ENCODE measurements at regions not wholly inside any gene's neighbourhood (a gene's known extent, or its start where the extent isn't known, plus 50 kb on each side); places are given as distances from the start of the nearest gene placed in this dataset.

DNA sequence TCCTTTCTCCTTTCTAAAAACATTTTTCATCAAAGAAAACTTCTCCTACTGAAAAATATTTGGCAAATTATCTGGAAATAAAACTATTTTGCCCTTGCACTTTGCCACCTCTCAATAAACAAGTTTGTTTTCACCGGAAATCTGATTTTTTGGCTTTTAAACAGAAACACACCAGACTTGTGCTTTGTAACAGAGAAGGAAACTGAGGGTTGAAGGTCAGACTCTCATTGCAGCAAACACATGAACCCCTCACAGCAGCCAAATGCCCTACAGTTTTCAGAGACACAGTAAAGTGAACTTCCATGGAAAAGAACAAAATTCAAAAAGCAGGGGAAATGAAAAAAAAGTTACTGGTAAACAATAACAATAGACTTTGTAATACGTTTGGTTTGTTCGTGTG, 95.6 kb upstream of the WDR17 start:
- Histone ChIP-seq H3K27ac (no peak overlapping the region), H3K36me3 (no peaks in the 10 kb centered on the region), H3K9me3 (replicated peaks) (no peaks in the 10 kb centered on the region), H3K4me1 (replicated peaks) (no peaks in the 10 kb centered on the region), H3K27me3 (replicated peaks) (no peaks in the 10 kb centered on the region), H3K4me3 (no peak overlapping the region)
- no peak for DNase-seq (ENCODE audit: low read depth in 1 of 2, low spot score in 2 of 2)

DNA sequence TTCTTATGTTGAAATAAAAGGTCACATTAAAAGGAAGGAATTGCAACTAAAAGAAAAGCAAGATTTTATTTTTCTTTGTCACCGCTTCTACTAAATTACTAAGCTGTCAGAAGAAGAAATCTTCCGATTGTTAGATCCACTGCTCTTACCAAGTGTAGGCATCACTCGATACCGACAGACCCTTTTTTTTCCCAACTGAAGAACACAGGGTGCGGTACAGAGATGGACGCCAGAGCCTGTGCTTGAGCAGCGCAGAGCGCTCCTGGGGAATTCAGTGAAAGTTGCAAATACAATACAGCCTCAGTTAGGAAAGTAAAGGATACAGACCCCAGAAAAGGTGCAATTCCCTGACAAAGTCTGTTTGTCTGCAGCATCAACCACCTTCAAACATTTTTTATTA, 94.9 kb upstream of the WDR17 start:
- Histone ChIP-seq H3K36me3 (no peaks in the 10 kb centered on the region), H3K27me3 (replicated peaks) (no peaks in the 10 kb centered on the region), H3K4me1 (replicated peaks) (no peaks in the 10 kb centered on the region), H3K9me3 (replicated peaks) (no peaks in the 10 kb centered on the region), H3K27ac (no peak overlapping the region), H3K4me3 (no peak overlapping the region)
- no peak for DNase-seq (ENCODE audit: low read depth in 1 of 2, low spot score in 2 of 2)

DNA sequence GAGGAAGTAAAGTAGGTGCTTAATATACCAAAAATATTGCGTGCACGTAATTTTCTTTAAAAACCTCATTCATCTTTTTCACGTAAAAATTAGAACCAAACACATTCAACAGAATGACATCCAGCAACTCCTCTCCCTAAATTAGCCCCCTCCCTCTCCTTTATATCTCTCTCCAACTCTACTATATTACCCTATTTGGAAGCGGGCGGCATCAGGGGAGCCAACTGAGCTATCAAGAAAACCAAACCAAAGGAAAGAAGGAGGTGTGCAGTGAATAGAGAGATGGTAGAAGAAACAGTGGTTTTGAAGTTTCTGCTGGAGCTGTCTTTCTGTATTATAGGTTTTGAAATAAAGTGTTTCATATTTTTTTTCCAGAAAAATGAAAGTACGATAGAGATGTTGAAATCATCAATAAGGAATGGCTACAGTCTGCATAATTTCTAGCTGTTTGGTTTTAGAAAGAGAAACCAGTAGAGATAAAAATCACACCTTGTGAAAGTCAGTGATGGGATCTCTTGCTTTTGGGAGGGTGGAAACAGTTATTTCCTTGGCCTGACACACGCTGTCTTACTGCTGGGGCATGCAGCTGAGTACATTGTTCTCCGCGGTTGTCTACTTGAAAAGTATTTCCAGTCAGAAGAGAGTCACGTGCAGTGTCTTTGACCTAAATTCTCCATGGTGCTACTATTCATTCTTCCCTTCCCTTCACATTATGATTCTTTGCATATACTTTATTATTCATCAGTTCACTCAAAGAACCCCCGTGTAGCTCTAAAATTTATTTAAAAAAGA, 94.1 kb upstream of the WDR17 start:
- H3K36me3 ChIP-seq, result no peaks in the 10 kb centered on the region
- H3K27ac ChIP-seq, result no peak overlapping the region
- no peak overlapping the region for H3K4me3 ChIP-seq

GRCh38 chr4:175973027-175973923, 92.4 kb upstream of the WDR17 start:
- H3K9me3 ChIP-seq (replicated peaks), result no peaks in the 10 kb centered on the region
- no peak overlapping the region for H3K4me3 ChIP-seq
- no peaks in the 10 kb centered on the region for H3K27me3 ChIP-seq (replicated peaks)
- H3K27ac ChIP-seq, result no peak overlapping the region
- no peaks in the 10 kb centered on the region for H3K4me1 ChIP-seq (replicated peaks)
- H3K36me3 ChIP-seq, result no peaks in the 10 kb centered on the region
- DNase-seq (ENCODE audit: low read depth in 1 of 2, low spot score in 2 of 2), result no peak

More for the DNA sequence above, 94.1 kb upstream of the WDR17 start:
- Histone ChIP-seq H3K9me3 (replicated peaks) (no peaks in the 10 kb centered on the region), H3K4me1 (replicated peaks) (no peaks in the 10 kb centered on the region), H3K27me3 (replicated peaks) (no peaks in the 10 kb centered on the region)
- no peak for DNase-seq (ENCODE audit: low read depth in 1 of 2, low spot score in 2 of 2)

DNA sequence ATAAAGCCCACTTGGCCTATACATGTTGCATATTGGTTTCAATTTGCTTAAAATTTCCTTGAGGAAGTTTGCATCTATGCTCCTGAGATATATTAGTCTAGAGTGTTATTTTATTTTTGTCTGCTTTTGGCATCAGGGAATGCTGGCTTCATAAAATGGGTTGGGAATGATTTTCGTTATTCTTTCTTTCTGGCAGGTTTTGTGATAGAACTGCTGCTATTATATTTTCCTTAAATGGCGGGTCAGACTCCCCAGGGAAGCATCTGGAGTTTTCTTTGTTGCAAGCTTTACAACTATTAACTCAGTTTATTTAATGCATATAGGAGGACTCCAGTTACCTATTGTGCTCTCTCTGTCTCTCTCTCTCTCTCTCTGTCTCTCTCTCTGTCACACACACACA, 82.0 kb upstream of the WDR17 start:
- 0 out of 2 replicates have a peak, but pooled peaks cover under 1% of the 10 kb centered on the region for H3K27me3 ChIP-seq (replicated peaks)
- no peaks in the 10 kb centered on the region for H3K9me3 ChIP-seq (replicated peaks)
- H3K4me1 ChIP-seq (replicated peaks), result no peaks in the 10 kb centered on the region
- H3K4me3 ChIP-seq, result no peak overlapping the region
- H3K27ac ChIP-seq, result no peak overlapping the region
- H3K36me3 ChIP-seq, result no peaks in the 10 kb centered on the region
- DNase-seq (ENCODE audit: low read depth in 1 of 2, low spot score in 2 of 2), result no peak

- 0 out of 2 replicates have a peak, but pooled peaks cover 3% of the 10 kb centered on the region for H3K27me3 ChIP-seq (replicated peaks)
- no peak overlapping the region for H3K27ac ChIP-seq
- H3K4me1 ChIP-seq (replicated peaks), result no peaks in the 10 kb centered on the region
- no peak for DNase-seq (ENCODE audit: low read depth in 1 of 2, low spot score in 2 of 2)
- H3K36me3 ChIP-seq, result no peaks in the 10 kb centered on the region
- H3K4me3 ChIP-seq, result no peak overlapping the region
- H3K9me3 ChIP-seq (replicated peaks), result no peaks in the 10 kb centered on the region
Measured at GRCh38 chr4:175986668-175987067, 79.0 kb upstream of the WDR17 start.

DNA sequence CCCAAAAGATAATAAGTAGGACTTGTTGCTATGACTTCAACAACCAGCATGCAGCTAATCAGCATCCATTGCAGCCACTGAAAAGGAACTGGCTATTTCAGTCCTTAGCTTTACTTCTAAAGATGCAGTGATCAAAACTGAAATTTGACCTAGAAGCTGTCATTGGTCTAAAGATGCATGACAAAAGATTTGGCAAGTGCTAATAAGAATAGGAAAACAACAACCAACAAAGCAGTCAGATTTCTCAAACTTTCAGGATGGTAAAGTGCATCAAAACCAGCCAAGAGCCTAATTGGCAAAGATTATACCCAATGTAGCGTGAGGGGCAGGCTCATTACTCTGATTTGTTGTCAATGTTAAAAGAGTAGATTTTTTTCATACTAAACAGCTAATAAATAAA, 77.1 kb upstream of the WDR17 start:
- Histone ChIP-seq H3K27ac (no peak overlapping the region), H3K9me3 (replicated peaks) (no peaks in the 10 kb centered on the region), H3K27me3 (replicated peaks) (0 out of 2 replicates have a peak, but pooled peaks cover 3% of the 10 kb centered on the region), H3K4me1 (replicated peaks) (no peaks in the 10 kb centered on the region), H3K36me3 (no peaks in the 10 kb centered on the region), H3K4me3 (no peak overlapping the region)
- DNase-seq (ENCODE audit: low read depth in 1 of 2, low spot score in 2 of 2), result no peak

DNA sequence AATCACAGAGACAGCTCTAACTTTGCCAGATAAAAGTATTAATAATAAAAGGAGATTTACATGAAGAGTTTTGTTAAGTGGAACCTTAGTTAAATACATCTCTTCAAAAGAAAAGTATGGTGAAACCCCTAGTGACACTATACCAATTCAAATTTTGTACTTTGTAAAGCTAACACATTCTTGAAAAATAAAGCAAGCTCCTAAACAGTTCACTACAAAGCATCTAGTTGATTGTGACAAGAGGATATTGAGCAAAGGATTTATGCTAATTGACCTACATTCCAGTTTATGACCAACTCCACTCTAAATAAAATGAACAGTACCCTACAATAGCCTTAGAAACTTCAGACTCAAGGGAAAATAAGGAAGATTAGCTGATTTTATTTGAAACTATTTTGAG, 69.4 kb upstream of the WDR17 start:
- Histone ChIP-seq H3K36me3 (no peaks in the 10 kb centered on the region), H3K4me1 (replicated peaks) (peaks cover 3% of the 10 kb centered on the region), H3K27ac (no peak overlapping the region), H3K9me3 (replicated peaks) (0 out of 2 replicates have a peak, but pooled peaks cover 2% of the 10 kb centered on the region), H3K27me3 (replicated peaks) (peaks cover 9% of the 10 kb centered on the region), H3K4me3 (no peak overlapping the region)
- no peak for DNase-seq (ENCODE audit: low read depth in 1 of 2, low spot score in 2 of 2)

DNA sequence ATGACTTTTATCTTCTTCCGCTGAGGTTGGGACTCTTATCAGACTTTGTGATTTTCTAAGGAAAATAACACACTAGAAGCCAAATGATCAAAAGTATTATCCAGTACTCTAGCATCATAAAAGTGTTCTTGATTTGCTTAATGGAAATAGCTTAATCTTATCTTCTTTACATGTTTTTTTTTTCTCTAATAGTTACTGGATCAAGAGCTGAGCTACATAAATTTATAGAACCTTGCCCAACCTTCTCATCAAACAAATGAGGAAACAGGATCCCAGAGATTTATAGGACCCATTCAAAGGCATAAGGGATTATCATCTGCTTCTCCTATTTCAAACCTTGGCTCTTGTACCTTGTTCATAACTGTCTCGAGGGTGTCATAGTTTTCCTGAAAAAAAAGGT, 68.3 kb upstream of the WDR17 start:
- 0 out of 2 replicates have a peak, but pooled peaks cover 3% of the 10 kb centered on the region for H3K9me3 ChIP-seq (replicated peaks)
- peaks cover 8% of the 10 kb centered on the region for H3K4me1 ChIP-seq (replicated peaks)
- H3K27ac ChIP-seq, result no peak overlapping the region
- peaks cover 15% of the 10 kb centered on the region for H3K27me3 ChIP-seq (replicated peaks)
- no peaks in the 10 kb centered on the region for H3K36me3 ChIP-seq
- DNase-seq (ENCODE audit: low read depth in 1 of 2, low spot score in 2 of 2), result no peak
- H3K4me3 ChIP-seq, result no peak overlapping the region

DNA sequence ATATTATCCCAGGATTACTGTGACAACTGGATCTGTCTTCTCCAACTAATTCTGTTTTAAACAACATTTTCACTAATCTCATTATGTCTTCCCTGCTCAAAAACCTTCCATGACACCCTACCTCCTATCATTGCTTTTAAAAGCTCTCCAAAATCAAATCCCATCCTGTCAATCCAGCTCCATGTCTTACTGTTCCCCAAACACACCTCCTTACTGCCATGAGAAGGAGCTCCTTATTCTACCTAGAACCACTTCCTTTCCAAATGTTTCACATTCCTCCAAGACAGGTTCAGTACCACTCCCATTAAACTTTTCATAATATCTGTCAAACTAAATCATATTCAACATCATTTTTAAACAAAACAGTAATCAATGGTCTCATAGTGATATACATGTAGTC, 66.9 kb upstream of the WDR17 start:
- H3K36me3 ChIP-seq, result no peaks in the 10 kb centered on the region
- peaks cover 20% of the 10 kb centered on the region for H3K27me3 ChIP-seq (replicated peaks)
- H3K27ac ChIP-seq, result no peak overlapping the region
- H3K4me1 ChIP-seq (replicated peaks), result peaks cover 8% of the 10 kb centered on the region
- no peak for DNase-seq (ENCODE audit: low read depth in 1 of 2, low spot score in 2 of 2)
- no peak overlapping the region for H3K4me3 ChIP-seq
- H3K9me3 ChIP-seq (replicated peaks), result 0 out of 2 replicates have a peak, but pooled peaks cover 3% of the 10 kb centered on the region

- Histone ChIP-seq H3K4me3 (no peak overlapping the region), H3K4me1 (replicated peaks) (peaks cover 8% of the 10 kb centered on the region), H3K9me3 (replicated peaks) (0 out of 2 replicates have a peak, but pooled peaks cover 3% of the 10 kb centered on the region), H3K36me3 (no peaks in the 10 kb centered on the region), H3K27ac (no peak overlapping the region), H3K27me3 (replicated peaks) (peaks cover 20% of the 10 kb centered on the region)
- no peak for DNase-seq (ENCODE audit: low read depth in 1 of 2, low spot score in 2 of 2)
Measured at GRCh38 chr4:175999944-176000343, 65.7 kb upstream of the WDR17 start.

DNA sequence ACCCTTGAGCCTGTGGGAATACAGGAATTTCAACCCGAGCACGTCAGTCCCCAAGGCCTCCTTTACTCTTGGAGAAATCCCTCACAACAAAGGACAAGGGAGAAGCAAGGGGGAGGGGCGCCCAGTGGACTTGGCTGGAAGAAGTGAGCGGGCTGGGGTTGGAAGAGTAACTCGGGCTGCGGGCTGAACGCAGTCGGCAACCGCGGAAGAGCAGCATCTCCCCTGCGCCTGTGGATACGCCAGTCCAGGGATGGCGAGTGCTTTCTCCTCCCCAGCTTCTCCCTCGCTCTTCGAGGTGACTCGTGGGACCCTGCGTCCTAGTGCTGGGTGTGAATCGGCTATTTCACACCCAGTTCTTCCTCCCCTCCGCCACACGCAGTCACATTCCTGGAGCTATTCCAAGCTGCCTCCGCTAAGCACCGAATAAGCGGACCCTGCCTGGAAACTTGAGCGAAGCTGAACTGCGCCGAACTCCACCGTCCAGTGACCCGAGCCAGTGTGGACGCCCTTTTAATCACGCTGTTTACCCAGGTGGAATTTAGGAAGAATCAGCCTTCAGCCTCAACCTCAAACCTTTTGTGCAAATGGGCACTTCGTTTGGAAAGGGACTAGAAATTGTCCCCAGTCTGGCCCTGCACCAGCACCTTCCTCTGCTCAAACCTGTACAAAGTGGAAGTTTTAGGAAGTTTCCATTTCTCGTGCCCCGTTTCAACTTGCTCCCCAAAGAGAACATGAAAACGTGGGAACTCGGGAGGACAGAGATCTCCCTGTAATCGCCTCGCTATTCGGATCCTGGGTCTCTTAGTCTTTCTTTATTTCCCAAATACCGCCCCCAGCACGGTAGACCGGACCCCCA, 64.3 kb upstream of the WDR17 start:
- peaks cover 23% of the 10 kb centered on the region for H3K27me3 ChIP-seq (replicated peaks)
- peak in 1 of 2 experiments; percentile 6 for DNase-seq (ENCODE audit: low read depth in 1 of 2, low spot score in 2 of 2)
- no peak overlapping the region for H3K27ac ChIP-seq
- no peaks in the 10 kb centered on the region for H3K36me3 ChIP-seq
- peaks cover 8% of the 10 kb centered on the region for H3K4me1 ChIP-seq (replicated peaks)
- peak overlapping the region; percentile 16; the same call in 1 of the 2 replicates for H3K4me3 ChIP-seq
- H3K9me3 ChIP-seq (replicated peaks), result 0 out of 2 replicates have a peak, but pooled peaks cover 3% of the 10 kb centered on the region

DNA sequence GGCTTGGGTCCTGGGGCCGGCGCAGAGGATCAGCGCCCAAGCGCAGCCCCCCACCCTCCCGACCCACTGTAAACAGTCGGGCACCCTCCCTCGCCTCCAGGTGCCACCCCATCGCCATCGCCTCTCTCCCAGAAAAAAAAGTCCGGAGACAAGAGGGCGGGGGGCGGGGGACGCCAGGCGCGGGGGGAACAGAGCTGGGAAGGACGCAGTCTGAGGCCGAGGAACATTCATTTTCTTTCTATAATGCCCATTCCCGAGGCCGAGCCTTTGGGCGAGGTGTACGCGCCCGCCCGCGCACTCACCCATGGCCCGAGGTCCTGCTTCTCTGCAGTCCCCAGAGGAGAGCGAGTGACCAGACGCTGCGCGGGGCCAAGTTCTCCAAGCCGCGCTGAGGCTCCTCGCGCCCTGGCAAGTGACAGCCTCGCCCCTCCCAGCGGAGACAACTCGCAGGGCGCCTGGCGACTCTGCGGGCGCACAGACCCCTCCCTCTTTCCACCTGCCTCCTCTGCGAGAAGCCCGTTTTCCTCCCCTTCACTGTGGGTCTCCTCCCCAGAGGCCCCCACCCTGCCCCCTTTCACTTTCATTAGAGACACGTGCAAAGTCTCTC, 63.5 kb upstream of the WDR17 start:
- H3K27me3 ChIP-seq (replicated peaks), result peaks cover 23% of the 10 kb centered on the region

More for the DNA sequence above, 63.5 kb upstream of the WDR17 start:
- Histone ChIP-seq H3K9me3 (replicated peaks) (0 out of 2 replicates have a peak, but pooled peaks cover 3% of the 10 kb centered on the region), H3K4me1 (replicated peaks) (peaks cover 8% of the 10 kb centered on the region), H3K36me3 (no peaks in the 10 kb centered on the region), H3K4me3 (peak overlapping the region; percentile 16), H3K27ac (no peak overlapping the region)
- no peak for DNase-seq (ENCODE audit: low read depth in 1 of 2, low spot score in 2 of 2)

Measured in SJSA1 (cell line).